ENCODE measurements at regions not wholly inside any gene's neighbourhood (a gene's known extent, or its start where the extent isn't known, plus 50 kb on each side); places are given as distances from the start of the nearest gene placed in this dataset.

DNA sequence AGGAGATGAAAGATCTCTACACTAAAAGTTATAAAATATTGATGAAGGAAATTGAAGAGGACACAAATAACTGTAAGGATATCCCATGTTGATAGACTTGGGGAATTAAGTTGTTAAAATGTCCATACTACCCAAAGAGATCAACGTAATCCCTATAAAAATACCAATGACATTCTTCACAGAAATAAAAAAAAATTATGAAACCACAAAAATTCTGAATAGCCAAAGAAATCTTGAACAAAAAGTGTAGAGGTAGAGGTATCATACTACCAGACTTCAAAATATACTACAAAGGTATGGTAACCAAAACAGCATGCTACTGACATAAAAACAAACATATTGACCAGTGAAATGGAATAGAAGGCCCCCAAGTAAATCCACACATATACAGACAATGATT lies 71.5 kb upstream of the ELL2 start:
- DNase-seq (ENCODE audit: low read depth) = no peak

DNA sequence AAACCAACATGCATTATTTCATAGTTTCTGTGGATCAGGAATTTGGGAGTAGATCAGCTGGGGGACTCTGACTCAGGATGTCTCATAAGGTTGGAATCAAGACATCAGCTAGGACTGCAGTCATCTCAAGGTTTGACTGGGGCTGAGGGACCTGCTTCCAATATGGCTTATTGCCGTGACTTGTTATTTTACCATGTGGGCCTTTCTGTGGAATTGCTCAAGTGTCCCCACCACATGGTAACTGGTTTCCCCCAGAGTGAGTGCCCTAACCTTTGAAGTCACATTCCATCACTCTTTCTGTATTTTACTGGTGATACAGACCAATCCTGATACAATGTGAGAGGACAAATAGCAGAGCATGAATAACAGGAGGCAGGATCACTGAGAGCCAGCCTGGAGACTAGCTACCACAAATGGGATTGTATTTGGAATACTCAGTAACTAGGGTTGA lies 70.2 kb upstream of the ELL2 start:
- DNase-seq (ENCODE audit: low read depth) = peak; percentile 78

DNA sequence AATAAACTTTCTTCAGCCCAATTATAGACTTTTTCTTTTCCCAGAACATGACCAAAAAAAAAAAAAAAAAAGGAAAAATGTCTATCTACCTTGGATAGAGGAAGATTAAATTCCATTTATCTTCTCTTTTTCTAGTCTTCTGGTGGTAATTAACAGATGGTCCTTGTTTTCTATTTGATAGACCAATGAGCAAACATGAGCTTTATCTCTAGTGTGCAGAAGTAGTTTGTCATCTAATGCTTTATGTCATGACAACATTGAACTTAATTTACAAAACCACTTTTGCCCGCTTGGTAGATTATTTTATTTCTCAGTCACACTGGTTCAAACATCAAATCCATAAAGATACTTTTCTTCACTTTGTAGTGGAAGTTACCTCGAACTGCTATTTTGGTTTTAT lies 69.5 kb upstream of the ELL2 start:
- no peak for DNase-seq (ENCODE audit: low read depth)

DNA sequence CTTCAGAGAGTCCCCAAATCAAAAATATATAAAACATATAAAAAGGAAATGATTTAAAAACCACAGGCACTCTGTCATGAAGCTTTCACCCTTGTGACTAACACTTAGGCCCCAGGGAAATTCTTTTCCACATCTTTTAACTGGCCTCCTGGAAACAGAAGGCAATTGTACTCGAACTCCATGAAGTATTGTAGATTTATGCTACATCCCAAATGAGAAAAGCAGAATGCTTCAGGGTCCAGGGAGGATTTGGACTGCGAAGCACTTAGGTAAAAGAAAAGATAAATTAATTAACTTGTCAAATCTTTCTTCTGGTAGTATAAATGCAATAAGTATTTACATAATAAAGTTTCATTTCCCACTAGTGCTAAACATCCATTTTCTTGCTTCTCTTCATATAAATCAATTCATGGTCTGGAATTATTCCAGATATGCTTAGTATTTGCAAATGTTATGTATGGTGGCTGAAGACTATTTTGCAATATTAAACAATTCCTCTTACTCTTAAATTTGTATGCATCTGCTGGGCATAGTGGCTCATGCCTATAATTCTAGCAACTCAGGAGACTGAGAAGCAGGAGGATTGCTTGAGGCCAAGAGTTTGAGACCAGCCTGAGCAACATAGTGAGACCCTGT lies 64.9 kb upstream of the ELL2 start:
- no peak for DNase-seq (ENCODE audit: low read depth)

DNA sequence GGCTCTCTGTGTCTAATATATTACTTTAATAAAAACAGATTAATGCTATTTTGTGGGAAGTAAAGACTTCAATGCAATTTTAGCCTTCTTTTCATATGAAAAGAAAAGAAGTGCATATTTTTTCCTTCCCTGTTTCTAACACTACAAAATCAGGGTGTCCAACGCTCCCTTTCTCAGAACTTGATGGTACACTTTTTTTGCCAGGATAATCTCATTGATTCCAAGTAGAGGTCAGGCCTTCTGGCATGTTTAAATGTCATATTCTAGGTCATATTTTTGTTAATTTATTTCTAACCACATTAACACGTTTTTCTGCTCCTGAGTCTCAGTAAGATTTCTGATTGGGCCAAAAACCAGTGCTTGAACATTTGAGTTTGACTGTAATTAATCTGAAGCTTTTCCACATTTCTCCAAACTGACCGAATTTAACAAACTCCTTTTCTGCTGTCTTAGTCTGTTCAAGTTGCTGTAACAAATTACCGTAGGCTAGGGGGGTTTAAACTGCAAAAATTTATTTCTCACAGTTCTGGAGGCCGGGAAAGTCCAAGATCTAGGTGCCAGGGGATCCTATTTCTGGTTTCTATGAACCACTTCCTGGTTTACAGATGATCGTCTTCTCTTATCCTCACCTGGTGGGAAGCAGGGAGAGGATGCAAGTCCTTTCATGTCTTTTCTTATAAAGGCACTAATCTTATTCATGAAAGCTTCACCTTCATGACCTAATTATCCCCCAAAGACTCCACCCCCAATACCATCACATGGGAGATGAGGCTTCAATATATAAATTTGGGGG lies 63.2 kb upstream of the ELL2 start:
- no peak for DNase-seq (ENCODE audit: low read depth)

DNA sequence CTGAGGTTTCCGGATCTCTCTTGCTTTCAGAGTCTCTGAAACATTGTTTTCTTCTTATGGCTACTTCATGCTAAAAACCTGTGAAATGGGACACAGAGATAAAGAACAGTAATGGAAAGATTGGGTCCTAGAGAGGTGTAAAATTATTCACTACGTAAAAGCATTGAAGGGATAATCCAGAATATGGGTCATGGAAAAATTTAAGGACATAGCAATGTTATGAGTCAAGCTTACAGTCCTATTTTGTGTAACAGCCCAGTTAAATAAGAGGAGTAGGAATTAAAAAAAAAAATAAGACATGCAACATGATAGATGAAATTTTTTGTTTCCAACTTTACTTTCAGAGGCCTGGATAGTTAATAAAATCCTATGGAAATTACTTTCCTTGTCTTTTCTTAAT lies 61.9 kb upstream of the ELL2 start:
- DNase-seq (ENCODE audit: low read depth) = no peak

DNA sequence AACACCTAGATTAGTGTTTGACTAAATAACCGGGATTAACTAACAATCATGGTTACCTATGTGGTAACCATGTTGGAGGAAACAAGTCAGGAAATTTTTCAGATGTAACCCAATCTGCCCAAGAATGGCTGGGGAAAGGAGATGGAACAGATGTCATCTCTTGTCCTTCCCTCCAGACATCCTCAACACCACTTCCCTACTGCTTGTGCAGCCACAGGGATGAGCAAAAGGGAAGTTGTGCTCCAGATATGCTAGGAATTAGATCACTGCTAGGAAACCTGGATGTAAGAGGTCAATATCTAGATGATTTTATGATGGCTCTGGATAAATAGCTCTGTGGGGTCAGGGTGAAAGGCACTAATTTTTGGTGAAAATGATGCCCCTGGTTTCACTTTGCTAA lies 61.3 kb upstream of the ELL2 start:
- no peak for DNase-seq (ENCODE audit: low read depth)

DNA sequence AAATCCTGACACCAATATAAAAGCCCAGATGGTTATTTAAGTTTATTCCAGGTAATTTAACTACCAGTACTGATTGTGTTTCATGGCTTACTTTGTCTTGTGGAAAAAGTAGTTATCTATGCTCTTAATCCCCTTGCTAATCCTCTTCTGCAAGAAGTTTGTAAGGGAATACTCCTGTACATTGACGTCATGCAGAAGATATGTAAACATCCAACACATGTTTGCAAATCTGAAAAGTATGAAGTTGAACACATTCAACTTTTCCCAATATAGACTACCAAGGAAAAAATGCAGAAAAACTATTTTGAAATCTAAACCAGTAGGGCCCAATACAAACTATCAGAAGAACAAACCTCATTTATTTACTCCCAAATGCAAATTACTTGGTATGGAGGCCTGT lies 56.3 kb upstream of the ELL2 start:
- DNase-seq (ENCODE audit: low read depth) = no peak

DNA sequence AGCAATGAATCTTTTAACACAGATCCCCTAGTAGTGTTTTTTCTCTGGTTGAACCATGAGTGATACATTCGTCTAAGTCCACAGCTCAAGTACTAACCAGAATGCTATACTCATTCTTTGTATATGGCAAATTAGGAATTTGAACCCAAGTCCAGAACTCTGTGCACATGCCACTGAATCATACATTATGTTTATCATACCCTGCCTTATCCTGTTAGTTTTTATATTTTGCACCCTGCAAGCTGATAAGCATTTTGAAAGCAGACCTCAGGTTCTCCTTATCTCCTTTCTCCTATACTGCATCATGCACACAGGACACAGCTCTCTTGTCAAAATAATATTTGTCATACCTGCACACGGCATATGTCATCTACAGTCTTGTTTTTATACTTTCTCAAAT lies 54.6 kb upstream of the ELL2 start:
- no peak for DNase-seq (ENCODE audit: low read depth)

DNA sequence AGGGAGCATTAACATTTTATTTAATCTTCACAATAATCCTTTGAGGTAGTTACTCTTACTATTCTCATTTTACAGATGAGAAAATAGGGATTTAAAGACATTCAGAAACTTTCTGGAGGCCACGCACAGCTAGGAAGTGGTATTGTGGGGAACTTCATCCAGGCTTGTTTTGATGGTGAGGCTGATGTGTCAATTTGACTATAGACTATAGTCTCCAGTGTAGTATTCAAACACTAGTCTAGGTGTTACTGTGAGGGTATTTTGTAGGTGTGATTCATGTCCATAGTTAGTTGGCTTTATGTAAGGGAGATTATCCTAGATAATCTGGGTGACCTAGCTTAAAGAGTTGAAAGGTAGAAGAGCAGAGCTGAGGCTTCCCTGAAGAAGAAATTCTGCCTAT lies 54.1 kb upstream of the ELL2 start:
- no peak for DNase-seq (ENCODE audit: low read depth)

DNA sequence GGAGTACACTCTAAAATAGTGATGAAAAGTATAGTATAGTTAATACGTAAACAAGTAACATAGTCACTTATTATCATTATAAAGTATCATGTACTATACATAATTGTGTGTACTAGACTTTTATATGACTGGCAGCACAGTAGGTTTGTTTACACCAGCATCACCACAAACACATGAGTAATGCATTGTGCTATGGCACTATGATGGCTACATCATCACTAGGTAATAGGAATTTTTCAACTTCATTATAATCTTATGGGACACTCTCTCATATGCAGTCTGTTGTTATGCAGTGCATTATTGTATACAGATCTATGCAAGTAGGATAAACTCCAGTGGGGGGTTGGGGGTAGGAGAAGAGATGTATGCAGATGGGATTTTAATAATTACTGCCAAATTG lies 52.7 kb upstream of the ELL2 start:
- DNase-seq (ENCODE audit: low read depth) = no peak

DNA sequence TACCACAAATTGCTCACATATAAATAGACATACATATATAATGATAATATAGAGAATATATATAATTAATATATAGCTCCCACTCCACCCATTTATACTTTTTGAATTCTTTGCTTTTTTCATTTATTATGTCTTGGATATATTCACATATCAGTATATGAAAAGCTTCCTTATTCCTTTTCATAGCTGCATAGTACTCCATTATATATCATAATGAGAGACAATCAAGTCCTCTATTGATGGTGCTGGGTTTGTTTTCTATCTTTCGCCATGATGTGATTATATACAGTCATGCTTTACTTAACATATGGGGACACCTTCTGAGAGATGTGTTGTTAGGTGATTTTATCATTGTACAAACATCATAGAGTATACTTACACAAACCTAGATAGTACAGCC lies 51.6 kb upstream of the ELL2 start:
- DNase-seq (ENCODE audit: low read depth) = no peak

DNA sequence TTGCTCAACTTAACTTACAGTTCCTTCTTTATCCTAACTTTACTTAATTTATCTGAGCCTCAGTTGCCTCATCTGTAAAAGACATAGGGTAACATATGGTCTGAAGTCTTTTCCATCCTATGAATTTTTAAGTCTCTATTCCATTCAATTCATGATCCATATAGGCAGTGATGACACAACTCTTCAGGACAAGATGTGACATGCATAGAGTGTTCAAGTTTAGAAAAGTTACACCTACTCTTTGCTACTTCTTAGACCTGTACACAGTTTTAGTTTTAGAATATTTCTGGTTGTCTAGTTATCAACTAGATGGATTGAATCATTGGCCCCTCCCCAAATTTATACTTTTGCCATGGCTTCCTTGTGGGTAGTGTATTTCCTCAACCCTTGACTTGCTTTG lies 50.7 kb upstream of the ELL2 start:
- DNase-seq (ENCODE audit: low read depth) = no peak

Measured in HS-27A (cell line).